Neural progenitor cell (in vitro differentiated cells): ENCODE measurements at regions not wholly inside any gene's neighbourhood (a gene's known extent, or its start where the extent isn't known, plus 50 kb on each side); places are given as distances from the start of the nearest gene placed in this dataset.

Source experiments
- CTCF ChIP-seq: fragments of 200-600 bp; sonication (generic); IDR thresholded peaks from 2 replicates; pipeline ENCODE4 v1.5.1; 2017; ENCODE audit warnings: antibody characterized with exemption, mild to moderate bottlenecking
- EZH2phosphoT487 ChIP-seq: fragments of 200-600 bp; sonication (generic); IDR thresholded peaks from 2 replicates; pipeline ENCODE4 v1.6.1; 2017; ENCODE audit warnings: antibody characterized with exemption

GRCh38 chr2:176777262-176777661 lies 435.3 kb upstream of the HNRNPA3 start:
- TF ChIP-seq CTCF = no peak
- TF ChIP-seq EZH2phosphoT487 = no peak
